Stomach (tissue), 4 donors: ENCODE measurements at regions not wholly inside any gene's neighbourhood (a gene's known extent, or its start where the extent isn't known, plus 50 kb on each side); places are given as distances from the start of the nearest gene placed in this dataset.

ENCODE experiments used
- CTCF ChIP-seq, 7 experiments: fragments of 450-650 bp in 4 of 7; fragments of 200-600 bp in 3 of 7; sonication (generic) in 3 of 7; IDR thresholded peaks; one replicate each; pipeline ENCODE4 v1.5.1; 2016 to 2019; ENCODE audit warnings: antibody characterized with exemption in 7 of 7, control low read depth in 2 of 7, mild to moderate bottlenecking in 1 of 7
- POLR2AphosphoS5 ChIP-seq, 3 donors: sonication (generic); formaldehyde crosslinking; IDR thresholded peaks; one replicate each; pipeline ENCODE4 v1.6.1; 2016; ENCODE audit warnings: antibody characterized with exemption in 3 of 3

GRCh38 chr7:135825406-135825805 is 76.8 kb upstream of the FAM180A start:
- TF ChIP-seq CTCF (IDR thresholded peaks at IDR 0.05) (no peak), POLR2AphosphoS5 (IDR thresholded peaks at IDR 0.05) (no peak)
